GM18520 (cell line): ENCODE measurements at regions not wholly inside any gene's neighbourhood (a gene's known extent, or its start where the extent isn't known, plus 50 kb on each side); places are given as distances from the start of the nearest gene placed in this dataset.
"Not testable (repeated sequence)": the region's sequence is repeated elsewhere in the genome, so short reads cannot be mapped to it uniquely, and the experiment has no call there.

Experiments used
- ATAC-seq: cut with Tn5 transposase; IDR thresholded peaks from one replicate; pipeline ENCODE4 v1.9.1; 2021; ENCODE audit not compliant: unreplicated experiment

- ATAC-seq: no peak
These were observed 466.9 kb downstream of the CD83 start for GRCh38 chr6:14584450-14584849.

GRCh38 chr6:14585689-14586088 lies 468.1 kb downstream of the CD83 start:
- ATAC-seq: no peak

GRCh38 chr6:14589175-14589574 lies 471.6 kb downstream of the CD83 start:
- ATAC-seq: no peak

- ATAC-seq: no peak
These were observed 473.0 kb downstream of the CD83 start for GRCh38 chr6:14590586-14590985.

GRCh38 chr6:14591998-14592397 lies 474.4 kb downstream of the CD83 start:
- no peak for ATAC-seq

GRCh38 chr6:14593286-14593685 lies 475.7 kb downstream of the CD83 start:
- ATAC-seq: no peak

- ATAC-seq: no peak
These were observed 478.2 kb downstream of the CD83 start for GRCh38 chr6:14595751-14596150.

GRCh38 chr6:14596410-14596809 lies 478.8 kb downstream of the CD83 start:
- ATAC-seq: no peak

GRCh38 chr6:14597090-14597489 lies 479.5 kb downstream of the CD83 start:
- no peak for ATAC-seq

GRCh38 chr6:14598017-14598864 lies 480.7 kb downstream of the CD83 start:
- ATAC-seq: no peak

- not testable (repeated sequence) for ATAC-seq
These were observed 482.7 kb downstream of the CD83 start for GRCh38 chr6:14600306-14600705.

- no peak for ATAC-seq
These were observed 483.9 kb downstream of the CD83 start for GRCh38 chr6:14601490-14601889.

- no peak for ATAC-seq
These were observed 488.8 kb downstream of the CD83 start for GRCh38 chr6:14606353-14606752.

- ATAC-seq: no peak
These were observed 492.6 kb downstream of the CD83 start for GRCh38 chr6:14610141-14610540.

- ATAC-seq: no peak
These were observed 494.7 kb downstream of the CD83 start for GRCh38 chr6:14612016-14612980.

GRCh38 chr6:14614631-14615030 lies 497.1 kb downstream of the CD83 start:
- ATAC-seq: no peak

GRCh38 chr6:14616656-14617055 lies 499.1 kb downstream of the CD83 start:
- no peak for ATAC-seq

- ATAC-seq: no peak
These were observed 501.3 kb downstream of the CD83 start for GRCh38 chr6:14618759-14619418.

- no peak for ATAC-seq
These were observed 501.8 kb downstream of the CD83 start for GRCh38 chr6:14619419-14619781.

- ATAC-seq: no peak
These were observed 502.9 kb downstream of the CD83 start for GRCh38 chr6:14620522-14620921.

- ATAC-seq: no peak
These were observed 503.9 kb downstream of the CD83 start for GRCh38 chr6:14621518-14621917.
